HuH-7.5 (cell line): ENCODE measurements at regions not wholly inside any gene's neighbourhood (a gene's known extent, or its start where the extent isn't known, plus 50 kb on each side); places are given as distances from the start of the nearest gene placed in this dataset.
"Not testable (repeated sequence)": the region's sequence is repeated elsewhere in the genome, so short reads cannot be mapped to it uniquely, and the experiment has no call there.

ENCODE experiments used
- DNase-seq: peaks from one replicate; pipeline ENCODE4 v3.0.0; 2011; ENCODE audit warnings: low spot score

- DNase-seq, result no peak
Measured at GRCh38 chr15:69675731-69676130, 223.1 kb downstream of the RPLP1 start.

DNA sequence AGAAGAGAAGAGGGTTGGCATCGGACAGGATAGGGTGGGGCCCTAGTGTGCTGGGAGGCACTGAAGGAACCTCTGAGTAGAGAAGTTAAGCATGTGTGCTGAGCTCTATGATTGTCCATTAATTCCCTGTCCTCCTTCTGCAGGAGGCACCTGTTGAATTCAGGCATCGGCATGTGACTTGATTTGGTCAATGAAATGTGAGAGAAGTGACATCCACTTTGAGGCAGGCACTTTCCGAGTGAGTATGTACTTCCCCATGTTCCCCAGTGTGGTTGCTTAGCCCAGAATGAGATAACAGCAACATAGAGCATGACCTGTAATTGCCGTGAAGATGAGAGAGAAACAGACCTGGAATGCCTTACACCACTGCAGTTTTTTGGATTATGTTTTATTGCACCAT lies 224.8 kb downstream of the RPLP1 start:
- DNase-seq, result no peak

GRCh38 chr15:69679623-69680228 lies 227.1 kb downstream of the RPLP1 start:
- DNase-seq, result no peak

GRCh38 chr15:69684823-69685222 lies 232.2 kb downstream of the RPLP1 start:
- DNase-seq, result not testable (repeated sequence)

GRCh38 chr15:69685512-69686452 lies 233.2 kb downstream of the RPLP1 start:
- DNase-seq, result no peak

DNA sequence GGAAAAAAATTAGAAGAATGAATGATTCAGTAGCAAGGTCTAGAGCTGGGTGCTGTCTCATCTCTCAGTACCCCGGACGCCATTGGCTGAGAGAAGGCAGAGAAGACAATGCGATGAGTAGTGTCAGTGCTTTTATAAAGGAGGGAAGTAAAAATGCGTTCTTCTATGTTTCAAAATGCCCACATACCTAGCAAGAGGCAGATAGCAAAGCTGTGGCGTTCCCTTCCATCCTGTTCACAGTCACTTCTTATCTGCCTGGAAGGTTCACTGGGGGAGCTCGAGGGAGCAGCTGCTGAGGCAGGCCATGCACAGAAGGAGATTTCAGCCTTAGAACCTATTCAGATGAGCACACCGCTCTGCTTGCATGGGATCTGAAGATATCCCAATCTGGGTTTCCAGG lies 234.0 kb downstream of the RPLP1 start:
- no peak for DNase-seq

GRCh38 chr15:69689133-69689532 lies 236.5 kb downstream of the RPLP1 start:
- DNase-seq, result no peak

DNA sequence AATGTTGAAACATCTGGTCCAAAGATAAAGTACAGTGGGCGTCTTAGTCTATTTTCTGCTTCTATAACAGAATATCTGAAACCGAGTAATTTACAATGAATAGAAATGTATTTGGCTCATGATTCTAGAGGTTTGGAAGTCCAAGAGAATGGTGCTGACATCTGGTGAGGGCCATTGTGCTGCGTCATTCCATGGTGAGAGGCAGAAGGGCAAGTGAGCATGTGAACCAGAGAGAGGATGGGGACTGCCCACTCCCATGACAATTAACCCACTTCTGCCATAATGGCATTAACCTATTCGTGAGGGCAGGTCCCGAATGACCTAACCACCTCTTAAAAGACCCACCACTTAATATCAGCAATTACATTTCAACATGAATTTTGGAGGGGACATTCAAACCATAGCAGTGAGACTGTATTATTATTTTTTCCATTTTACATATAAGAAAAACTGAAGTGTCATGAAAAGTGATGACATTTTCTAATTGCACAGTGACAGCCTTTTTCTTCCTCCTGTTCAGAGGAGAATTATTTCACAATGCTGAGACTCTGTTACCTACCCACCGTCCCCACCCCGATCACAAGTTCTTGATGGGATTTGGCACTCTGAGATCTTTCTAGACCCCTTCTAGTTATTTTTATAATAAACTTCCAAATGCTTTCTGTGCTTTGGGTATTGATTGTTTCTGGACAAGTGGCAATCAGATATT lies 238.8 kb downstream of the RPLP1 start:
- no peak for DNase-seq

DNA sequence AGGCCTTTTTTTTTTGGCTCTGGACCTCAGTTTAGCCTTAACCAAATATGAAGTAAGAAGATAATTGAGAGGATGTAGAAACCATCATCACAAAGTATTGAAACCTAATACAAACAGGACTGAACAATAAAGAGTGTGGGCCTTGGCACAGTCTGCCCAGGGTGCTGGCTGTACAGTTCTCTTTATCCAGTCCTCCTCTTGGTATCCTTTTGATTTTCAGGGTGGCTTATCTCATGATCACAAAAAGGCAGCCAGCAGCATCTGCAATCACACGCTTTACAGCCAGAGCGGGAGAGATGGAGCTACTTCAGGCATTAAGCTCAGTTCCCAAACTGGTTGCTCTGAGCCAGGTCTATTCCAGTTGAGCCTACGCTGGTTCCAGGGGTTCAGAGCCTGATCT lies 239.7 kb downstream of the RPLP1 start:
- no peak for DNase-seq

- DNase-seq, result no peak
Measured at GRCh38 chr15:69693059-69693458, 240.4 kb downstream of the RPLP1 start.

GRCh38 chr15:69696946-69697345 lies 244.3 kb downstream of the RPLP1 start:
- DNase-seq, result no peak

- DNase-seq, result no peak
Measured at GRCh38 chr15:69697916-69698315, 245.3 kb downstream of the RPLP1 start.

- DNase-seq, result no peak
Measured at GRCh38 chr15:69699096-69699495, 246.5 kb downstream of the RPLP1 start.

- no peak for DNase-seq
Measured at GRCh38 chr15:69700380-69700779, 247.8 kb downstream of the RPLP1 start.

- DNase-seq, result no peak
Measured at GRCh38 chr15:69701198-69701597, 248.6 kb downstream of the RPLP1 start.

DNA sequence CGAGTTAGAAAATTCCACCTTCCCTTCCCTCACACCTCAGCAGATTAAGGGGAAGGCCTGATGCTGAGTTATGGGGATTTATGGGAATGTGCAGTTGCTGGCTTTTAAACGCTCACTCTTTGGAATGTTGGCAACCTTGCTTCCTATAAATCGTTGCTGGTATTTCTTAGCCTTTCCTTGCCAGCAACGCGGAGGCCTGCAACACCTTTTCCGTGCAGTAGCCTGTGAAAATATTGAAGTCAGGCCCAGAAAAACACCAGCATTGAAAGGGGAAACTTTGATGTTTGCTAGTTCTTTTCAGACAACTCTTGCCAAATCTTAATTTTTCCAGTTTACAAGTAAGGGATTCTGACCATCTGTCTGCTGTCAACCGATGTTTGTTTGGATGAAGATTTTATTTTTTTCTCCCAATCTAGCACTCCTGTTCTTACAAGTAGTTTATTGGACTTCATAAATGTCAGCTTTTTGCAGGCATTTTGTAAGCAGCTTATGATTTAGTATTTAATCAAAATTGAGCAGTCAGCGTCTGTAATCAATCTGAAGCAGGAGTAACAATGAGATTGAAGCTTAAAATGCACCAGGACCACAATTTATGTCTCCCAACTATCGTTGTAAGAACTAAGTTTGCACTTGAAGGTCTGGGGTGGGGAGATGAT lies 251.0 kb downstream of the RPLP1 start:
- DNase-seq, result no peak

DNA sequence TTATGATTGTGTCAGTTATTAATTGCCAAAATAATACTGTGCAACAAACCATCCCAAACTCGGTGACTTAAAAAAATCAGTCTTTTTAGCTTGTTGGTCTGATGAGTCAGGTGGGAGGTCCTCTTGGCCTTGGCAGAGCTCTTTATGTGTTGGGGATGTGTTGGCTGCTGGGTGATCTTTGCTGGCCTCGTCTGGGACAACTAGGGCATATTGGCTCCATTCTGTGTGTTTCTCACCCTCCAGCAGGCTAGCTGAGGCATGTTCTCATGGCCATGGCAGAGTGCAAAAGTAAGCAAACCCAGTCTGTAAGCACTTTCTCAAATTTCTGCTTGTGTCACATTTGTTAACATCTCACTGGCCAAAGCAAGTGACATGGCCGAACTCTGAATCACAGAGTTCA lies 251.6 kb downstream of the RPLP1 start:
- DNase-seq, result no peak

DNA sequence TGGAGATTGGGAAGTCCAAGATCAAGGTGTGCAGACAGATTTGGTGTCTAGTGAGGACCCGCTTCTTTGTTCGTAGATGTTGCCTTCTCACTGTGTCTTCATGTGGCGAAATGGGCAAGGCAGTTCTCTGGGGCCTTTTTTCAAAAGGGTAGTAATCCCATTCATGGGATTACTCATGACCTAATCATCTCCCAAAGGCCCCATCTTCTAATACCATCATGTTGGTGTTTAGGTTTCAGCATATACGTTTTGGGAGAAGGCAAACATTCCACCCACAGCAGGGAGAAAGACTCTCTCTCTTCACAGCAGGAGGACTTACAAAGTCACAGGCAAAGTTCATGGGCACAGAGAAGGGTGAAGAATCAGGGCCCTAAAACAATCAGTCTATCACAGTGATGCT lies 252.1 kb downstream of the RPLP1 start:
- DNase-seq, result no peak

GRCh38 chr15:69706353-69707097 lies 253.9 kb downstream of the RPLP1 start:
- DNase-seq, result no peak

DNA sequence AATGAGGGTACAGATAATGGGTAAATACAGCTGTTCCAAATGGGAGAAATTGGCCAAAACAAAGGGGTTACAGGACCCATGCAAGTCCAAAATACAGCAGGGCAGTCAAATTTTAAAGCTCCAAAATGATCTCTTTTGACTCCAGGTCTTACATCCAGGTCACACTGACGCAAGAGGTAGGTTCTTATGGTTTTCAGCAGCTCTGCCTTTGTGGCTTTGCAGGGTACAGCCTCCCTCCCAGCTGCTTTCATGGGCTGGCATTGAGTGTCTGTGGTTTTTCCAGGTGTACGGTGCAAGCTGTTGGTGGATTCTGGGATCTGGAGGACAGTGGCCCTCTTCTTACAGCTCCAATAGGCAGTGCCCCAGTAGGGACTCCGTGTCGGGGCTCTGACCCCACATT lies 254.6 kb downstream of the RPLP1 start:
- not testable (repeated sequence) for DNase-seq

DNA sequence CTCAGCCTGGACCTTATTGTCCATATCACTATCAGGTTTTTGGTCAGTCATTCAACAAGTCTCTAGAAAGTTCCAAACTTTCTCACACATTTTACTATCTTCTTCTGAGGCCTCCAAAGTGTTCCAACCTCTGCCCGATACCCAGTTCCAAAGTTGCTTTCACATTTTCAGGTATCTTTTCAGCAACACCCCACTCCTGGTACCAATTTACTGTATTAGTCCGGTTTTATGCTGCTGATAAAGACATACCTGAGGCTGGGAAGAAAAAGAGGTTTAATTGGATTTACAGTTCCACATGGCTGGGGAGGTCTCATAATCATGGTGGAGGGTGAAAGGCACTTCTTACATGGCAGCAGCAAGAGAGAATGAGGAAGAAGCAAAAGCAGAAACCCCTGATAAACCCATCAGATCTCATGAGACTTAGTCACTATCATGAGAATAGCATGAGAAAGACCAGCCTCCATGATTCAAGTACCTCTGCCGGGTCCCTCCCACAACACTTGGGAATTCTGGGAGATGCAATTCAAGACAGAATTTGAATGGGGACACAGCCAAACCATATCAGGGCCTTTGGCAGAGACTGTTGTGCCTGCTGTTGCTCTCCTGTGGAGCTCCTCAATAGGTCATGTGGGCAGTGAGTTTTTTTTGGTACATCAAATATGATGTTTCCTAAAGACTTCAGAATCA lies 256.0 kb downstream of the RPLP1 start:
- not testable (repeated sequence) for DNase-seq
